HUES64 (cell line): ENCODE measurements at regions not wholly inside any gene's neighbourhood (a gene's known extent, or its start where the extent isn't known, plus 50 kb on each side); places are given as distances from the start of the nearest gene placed in this dataset.

ENCODE experiments used
- H3K27ac ChIP-seq: 2 replicates; pipeline ENCODE4 v1.7.0; 2013; ENCODE audit warnings: low read depth, low read length, inconsistent platforms
- H3K27me3 ChIP-seq: 2 replicates; pipeline ENCODE4 v1.6.1; 2013; ENCODE audit warnings: mild to moderate bottlenecking, low read length; ENCODE audit not compliant: insufficient read depth
- H3K36me3 ChIP-seq: 2 replicates; pipeline ENCODE4 v1.6.1; 2013; ENCODE audit warnings: mild to moderate bottlenecking, low read length; ENCODE audit not compliant: insufficient read depth
- H3K4me1 ChIP-seq: 2 replicates; pipeline ENCODE4 v1.6.1; 2013; ENCODE audit warnings: mild to moderate bottlenecking, low read length, moderate library complexity; ENCODE audit not compliant: insufficient read depth
- H3K4me3 ChIP-seq: 2 replicates; pipeline ENCODE4 v1.5.1; 2013; ENCODE audit warnings: mild to moderate bottlenecking, low read length, moderate library complexity
- H3K9ac ChIP-seq: 2 replicates; pipeline ENCODE4 v1.6.1; 2013; ENCODE audit warnings: mild to moderate bottlenecking, low read depth, low read length
- H3K9me3 ChIP-seq: 2 replicates; pipeline ENCODE4 v1.6.1; 2013; ENCODE audit warnings: low read depth, low read length; ENCODE audit not compliant: insufficient read depth
- WGBS: fragments of 150-250, 120-280 bp; methylation state at CpG from one replicate; pipeline ENCODE4 v1.1.7; 2013; ENCODE audit warnings: missing lambda C conversion rate; 5-methylcytosine and 5-hydroxymethylcytosine counted together

- Histone ChIP-seq H3K36me3 (no peaks in the 10 kb centered on the region), H3K4me3 (no peak overlapping the region), H3K9ac (no peak overlapping the region), H3K4me1 (0 out of 2 replicates have a peak, but pooled peaks cover 5% of the 10 kb centered on the region), H3K27me3 (no peaks in the 10 kb centered on the region), H3K27ac (no peak overlapping the region), H3K9me3 (no peaks in the 10 kb centered on the region)
- 84% methylated on average over 1 of the region's 2 CpGs for WGBS
These were observed 964.5 kb upstream of the CHORDC1 start for GRCh38 chr11:91187314-91187713.

DNA sequence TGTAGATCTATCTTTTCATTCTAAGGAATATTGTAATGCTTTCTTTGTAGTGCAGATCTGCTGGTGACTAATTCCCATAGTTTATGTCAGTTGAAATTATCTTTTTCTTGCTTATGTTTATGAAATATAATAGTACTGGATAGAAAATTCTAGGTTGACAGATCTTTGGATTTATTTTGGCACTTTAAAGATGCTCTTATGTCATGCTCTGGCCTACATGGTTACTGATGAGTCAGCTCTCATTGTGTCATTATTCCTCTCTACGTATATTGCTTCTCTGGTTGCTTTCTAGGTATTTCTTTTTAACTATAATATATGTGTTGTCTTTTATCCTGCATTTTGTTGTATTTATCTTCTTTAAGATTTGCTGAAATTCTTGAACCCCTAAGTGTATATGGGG, 955.5 kb upstream of the CHORDC1 start:
- H3K36me3 ChIP-seq: no peaks in the 10 kb centered on the region
- WGBS: no CpG with 5 or more reads among the region's 1 CpG
- H3K4me1 ChIP-seq: no peaks in the 10 kb centered on the region
- no peak overlapping the region for H3K9ac ChIP-seq
- H3K27me3 ChIP-seq: no peaks in the 10 kb centered on the region
- H3K4me3 ChIP-seq: no peak overlapping the region
- no peak overlapping the region for H3K27ac ChIP-seq
- 0 out of 2 replicates have a peak, but pooled peaks cover 6% of the 10 kb centered on the region for H3K9me3 ChIP-seq

GRCh38 chr11:91174734-91175133, 951.9 kb upstream of the CHORDC1 start:
- no peak overlapping the region for H3K27ac ChIP-seq
- no peaks in the 10 kb centered on the region for H3K9me3 ChIP-seq
- H3K36me3 ChIP-seq: no peaks in the 10 kb centered on the region
- no peak overlapping the region for H3K4me3 ChIP-seq
- no peak overlapping the region for H3K9ac ChIP-seq
- no peaks in the 10 kb centered on the region; the same call in 1 of the 2 replicates for H3K27me3 ChIP-seq
- H3K4me1 ChIP-seq: no peaks in the 10 kb centered on the region

- no peak overlapping the region for H3K4me3 ChIP-seq
- WGBS: 96% methylated on average over 2 of the region's 2 CpGs
- no peaks in the 10 kb centered on the region for H3K4me1 ChIP-seq
- no peaks in the 10 kb centered on the region; the same call in 1 of the 2 replicates for H3K27me3 ChIP-seq
- no peak overlapping the region for H3K27ac ChIP-seq
- no peaks in the 10 kb centered on the region for H3K36me3 ChIP-seq
- no peaks in the 10 kb centered on the region for H3K9me3 ChIP-seq
- no peak overlapping the region for H3K9ac ChIP-seq
These were observed 951.3 kb upstream of the CHORDC1 start for GRCh38 chr11:91174193-91174592.

DNA sequence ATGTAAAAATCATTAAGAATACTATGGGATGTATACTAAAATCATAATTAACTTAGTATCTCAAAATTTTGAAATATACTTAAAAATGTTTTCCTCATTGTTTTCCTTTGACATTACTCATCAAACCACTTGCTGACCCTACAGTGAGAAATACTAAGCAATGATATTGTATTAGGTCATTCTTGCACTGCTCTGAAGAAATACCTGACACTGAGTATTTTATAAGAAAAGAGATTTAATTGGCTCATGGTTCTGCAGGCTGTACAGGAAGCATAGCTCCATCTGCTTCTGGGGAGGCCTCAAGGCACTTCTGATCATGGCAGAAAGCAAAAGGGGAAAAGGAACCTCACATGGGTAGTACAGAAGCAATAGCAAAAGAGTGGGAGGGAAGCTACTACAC, 950.9 kb upstream of the CHORDC1 start:
- no peaks in the 10 kb centered on the region for H3K4me1 ChIP-seq
- no peak overlapping the region for H3K4me3 ChIP-seq
- no peaks in the 10 kb centered on the region; the same call in 1 of the 2 replicates for H3K27me3 ChIP-seq
- H3K27ac ChIP-seq: no peak overlapping the region
- H3K9me3 ChIP-seq: no peaks in the 10 kb centered on the region
- no peak overlapping the region for H3K9ac ChIP-seq
- no peaks in the 10 kb centered on the region for H3K36me3 ChIP-seq

DNA sequence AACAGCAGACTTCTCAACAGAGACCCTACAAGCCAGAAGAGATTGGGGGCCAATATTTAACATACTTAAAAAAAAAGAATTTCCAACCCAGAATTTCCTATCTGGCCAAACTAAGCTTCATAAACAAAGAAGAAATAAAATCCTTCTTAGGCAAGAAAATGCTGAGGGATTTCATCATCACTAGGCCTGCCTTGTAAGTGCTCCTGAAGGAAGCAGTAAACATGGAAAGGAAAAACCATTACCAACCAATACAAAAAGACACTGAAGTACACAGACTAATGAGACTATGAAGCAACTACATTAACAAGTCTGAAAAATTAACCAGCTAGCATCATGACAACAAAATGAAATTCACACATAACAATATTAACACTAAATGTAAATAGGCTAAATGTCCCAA, 947.9 kb upstream of the CHORDC1 start:
- Histone ChIP-seq H3K4me3 (no peak overlapping the region), H3K4me1 (no peaks in the 10 kb centered on the region), H3K36me3 (no peaks in the 10 kb centered on the region), H3K27me3 (no peaks in the 10 kb centered on the region; the same call in 1 of the 2 replicates), H3K27ac (no peak overlapping the region), H3K9ac (no peak overlapping the region), H3K9me3 (no peaks in the 10 kb centered on the region)

GRCh38 chr11:91164452-91164822, 941.6 kb upstream of the CHORDC1 start:
- no peak overlapping the region for H3K9ac ChIP-seq
- H3K36me3 ChIP-seq: no peaks in the 10 kb centered on the region
- H3K27ac ChIP-seq: no peak overlapping the region
- no peaks in the 10 kb centered on the region for H3K4me1 ChIP-seq
- no peaks in the 10 kb centered on the region for H3K27me3 ChIP-seq
- 94% methylated on average over 3 of the region's 3 CpGs for WGBS
- no peaks in the 10 kb centered on the region for H3K9me3 ChIP-seq
- H3K4me3 ChIP-seq: no peak overlapping the region

DNA sequence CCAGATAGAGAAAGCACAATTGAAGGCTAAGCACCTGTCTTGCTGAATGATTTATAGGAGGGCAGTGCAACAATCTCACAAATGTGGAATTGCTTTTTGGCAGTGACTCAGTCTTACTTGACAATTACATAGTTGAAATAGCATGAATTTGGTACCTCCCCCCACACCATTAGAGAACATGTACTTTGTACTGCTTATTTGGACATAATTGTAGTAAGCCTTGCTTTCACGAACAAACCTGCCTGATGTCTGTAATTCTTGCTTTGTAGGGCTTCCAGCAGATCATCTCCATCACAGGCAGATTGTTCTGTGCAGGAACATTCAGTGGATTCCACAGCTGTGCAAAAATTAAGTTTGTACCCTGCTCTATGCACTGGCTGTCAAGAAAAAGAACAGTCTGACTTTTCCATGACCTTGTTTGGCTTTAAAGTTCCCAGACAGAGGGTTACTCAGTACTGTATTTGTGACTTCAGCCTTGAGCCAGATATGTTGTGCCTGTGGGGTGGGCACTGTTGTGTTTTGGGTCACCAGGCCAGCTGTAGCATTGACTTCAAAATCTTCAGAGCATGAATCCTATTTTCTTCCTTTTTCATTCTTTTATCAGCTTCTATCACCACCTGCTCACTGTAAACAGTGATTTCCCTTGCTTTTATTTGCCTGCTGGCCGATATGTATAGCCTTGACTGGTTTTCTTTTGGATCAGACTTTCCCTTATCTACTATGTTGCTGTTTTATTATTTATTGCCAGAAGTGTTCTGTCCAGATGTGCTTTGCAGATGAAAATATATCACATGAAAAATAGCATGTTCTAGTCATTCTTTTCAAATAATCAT, 941.0 kb upstream of the CHORDC1 start:
- Histone ChIP-seq H3K27me3 (no peaks in the 10 kb centered on the region), H3K9ac (no peak overlapping the region), H3K9me3 (no peaks in the 10 kb centered on the region), H3K4me3 (no peak overlapping the region), H3K4me1 (no peaks in the 10 kb centered on the region), H3K36me3 (no peaks in the 10 kb centered on the region), H3K27ac (no peak overlapping the region)
- 96% methylated on average over 2 of the region's 2 CpGs for WGBS

DNA sequence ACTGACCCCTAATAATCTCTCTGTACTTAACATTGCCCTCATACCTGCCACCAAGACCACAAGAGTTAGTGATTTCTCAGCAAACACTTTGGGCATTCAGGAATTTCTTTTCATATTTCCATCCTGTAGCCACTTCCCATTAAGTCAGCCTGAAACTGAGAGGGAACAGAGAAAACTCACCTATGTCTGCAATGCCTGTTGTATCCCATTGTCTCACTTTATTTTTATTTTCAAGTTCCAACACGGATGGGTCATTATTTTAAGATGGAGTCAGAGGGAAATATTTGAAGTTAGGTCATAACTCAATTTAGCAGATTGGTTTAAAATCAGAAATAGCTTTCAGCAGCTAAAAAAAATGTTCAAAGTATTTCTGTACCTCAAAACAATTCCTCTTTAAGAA, 937.8 kb upstream of the CHORDC1 start:
- H3K4me1 ChIP-seq: no peaks in the 10 kb centered on the region
- WGBS: no CpG with 5 or more reads among the region's 1 CpG

GRCh38 chr11:91158891-91159537, 936.2 kb upstream of the CHORDC1 start:
- H3K4me1 ChIP-seq: peaks cover 5% of the 10 kb centered on the region; the same call in 1 of the 2 replicates
- no peaks in the 10 kb centered on the region for H3K36me3 ChIP-seq
- H3K9me3 ChIP-seq: no peaks in the 10 kb centered on the region
- H3K27ac ChIP-seq: no peak overlapping the region
- H3K27me3 ChIP-seq: no peaks in the 10 kb centered on the region
- no peak overlapping the region for H3K4me3 ChIP-seq
- no CpG with 5 or more reads among the region's 3 CpGs for WGBS
- no peak overlapping the region for H3K9ac ChIP-seq

More for the DNA sequence above, 937.8 kb upstream of the CHORDC1 start:
- no peak overlapping the region for H3K4me3 ChIP-seq
- H3K9me3 ChIP-seq: no peaks in the 10 kb centered on the region
- no peak overlapping the region for H3K9ac ChIP-seq
- H3K36me3 ChIP-seq: no peaks in the 10 kb centered on the region
- no peaks in the 10 kb centered on the region for H3K27me3 ChIP-seq
- no peak overlapping the region for H3K27ac ChIP-seq

DNA sequence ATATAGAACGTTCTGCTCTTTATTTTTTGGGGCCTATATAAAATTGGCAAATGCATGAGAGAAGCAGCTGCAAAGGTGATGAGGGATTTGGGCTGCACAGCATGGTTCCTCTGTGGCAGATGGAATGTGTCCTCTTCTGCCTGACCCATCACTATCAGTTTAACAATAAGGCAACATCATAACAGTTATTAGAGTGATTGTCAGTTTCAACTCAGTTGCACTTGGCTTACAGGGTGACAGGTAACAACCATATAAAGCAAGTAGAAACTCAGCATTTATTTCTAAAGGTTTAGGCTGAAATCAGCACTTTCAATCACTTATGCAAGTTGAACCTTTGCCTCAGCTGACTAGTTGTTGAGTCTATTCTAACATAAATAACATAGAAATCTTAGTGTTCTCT, 935.4 kb upstream of the CHORDC1 start:
- Histone ChIP-seq H3K36me3 (no peaks in the 10 kb centered on the region), H3K9ac (no peak overlapping the region), H3K9me3 (no peaks in the 10 kb centered on the region), H3K27me3 (no peaks in the 10 kb centered on the region), H3K4me3 (no peak overlapping the region), H3K27ac (no peak overlapping the region), H3K4me1 (peaks cover 5% of the 10 kb centered on the region; the same call in 1 of the 2 replicates)
- 91% methylated on average over 1 of the region's 1 CpG for WGBS
